GM18505 (cell line): ENCODE measurements at regions not wholly inside any gene's neighbourhood (a gene's known extent, or its start where the extent isn't known, plus 50 kb on each side); places are given as distances from the start of the nearest gene placed in this dataset.
A peak's percentile ranks its signal among the peaks of the same experiment; 100 is the strongest.
"Not testable (repeated sequence)": the region's sequence is repeated elsewhere in the genome, so short reads cannot be mapped to it uniquely, and the experiment has no call there.

Experiments used
- ATAC-seq: cut with Tn5 transposase; IDR thresholded peaks from one replicate; pipeline ENCODE4 v1.9.1; 2021; ENCODE audit not compliant: unreplicated experiment
- POLR2A ChIP-seq: IDR thresholded peaks from 4 replicates; pipeline ENCODE4 v1.6.1; 2011; ENCODE audit warnings: borderline replicate concordance; ENCODE audit not compliant: insufficient read depth, insufficient read length; ENCODE audit errors: extremely low read depth

DNA sequence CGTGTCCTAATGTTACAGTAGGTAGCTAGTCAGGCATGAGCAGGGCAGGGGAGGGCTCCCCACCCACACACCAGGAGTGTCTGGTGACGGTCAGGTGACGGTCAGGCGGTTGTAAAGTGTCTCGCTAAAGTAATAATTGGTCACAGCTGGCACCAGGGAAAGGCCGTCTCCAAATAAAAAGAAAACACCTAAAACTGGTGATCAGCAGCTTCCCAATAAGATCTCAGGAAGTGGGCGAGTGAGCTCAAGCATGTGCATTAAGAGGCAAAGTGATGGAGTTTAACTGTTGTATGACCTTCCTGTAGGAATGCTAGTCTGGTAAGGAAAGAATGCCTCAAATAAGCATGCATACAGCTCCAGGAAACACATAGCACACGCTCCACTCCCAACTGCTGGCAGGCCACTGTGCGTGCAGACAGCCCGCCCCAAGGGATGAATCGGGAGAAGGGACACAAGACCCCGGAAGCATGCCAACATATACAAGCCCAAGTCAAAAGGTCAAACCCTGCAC is 177.1 kb downstream of the RNF144A start:
- no peak for TF ChIP-seq POLR2A
- no peak for ATAC-seq

DNA sequence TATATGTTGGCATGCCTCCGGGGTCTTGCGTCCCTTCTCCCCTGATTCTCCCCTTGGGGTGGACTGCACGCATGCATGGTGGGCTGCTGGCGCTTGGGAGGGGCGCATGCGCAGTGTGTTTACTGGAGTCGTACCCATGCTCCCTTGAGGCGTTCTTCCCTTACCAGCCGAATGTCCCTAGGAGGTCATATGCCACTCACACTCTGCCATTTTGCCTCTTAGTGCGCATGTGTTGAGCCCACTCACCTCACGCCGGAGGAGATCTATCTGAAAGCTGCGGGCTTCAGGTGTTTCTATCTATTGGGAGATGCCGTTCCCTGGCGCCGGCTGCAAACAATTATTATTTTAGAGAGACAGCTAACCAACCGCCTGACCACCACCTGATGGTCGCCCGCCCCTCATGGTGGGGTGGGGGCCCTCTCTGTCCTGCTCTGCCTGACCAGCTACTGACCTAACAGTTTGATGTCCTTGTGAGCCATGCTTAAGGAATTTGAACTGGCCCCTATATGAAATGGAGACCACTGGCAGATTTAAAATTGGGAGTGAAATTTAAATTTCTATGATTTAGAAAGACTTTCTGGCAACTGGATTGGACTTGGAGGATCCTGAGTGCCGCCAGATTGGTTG is 179.6 kb downstream of the RNF144A start:
- TF ChIP-seq POLR2A = no peak
- no peak for ATAC-seq

DNA sequence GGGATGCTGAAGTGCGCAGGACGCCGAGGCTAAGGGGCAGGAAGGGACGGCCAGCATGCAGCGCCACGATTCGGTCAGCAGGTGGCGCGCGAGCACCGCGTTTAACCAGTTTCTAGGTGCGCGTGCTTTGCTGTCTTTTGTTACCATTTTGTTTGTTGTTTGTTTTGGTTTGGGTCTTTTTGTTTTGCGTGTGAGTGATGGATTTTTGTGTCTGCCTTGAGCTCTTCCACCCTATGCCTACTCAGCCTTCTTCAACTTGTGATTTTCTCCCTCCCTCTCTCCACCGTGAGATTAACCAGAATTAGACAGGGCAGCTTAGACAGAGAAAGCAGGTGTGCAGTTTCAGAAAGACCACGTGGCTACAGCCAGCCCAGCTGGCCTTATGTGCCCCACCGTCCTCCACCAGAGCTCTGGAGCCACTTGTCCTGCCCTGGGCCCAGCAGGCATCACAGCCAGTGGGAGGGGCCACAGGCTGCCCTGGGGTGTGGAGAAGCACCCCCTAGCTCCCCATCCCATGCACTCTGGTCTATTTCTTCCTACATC is 180.2 kb downstream of the RNF144A start:
- no peak for TF ChIP-seq POLR2A
- ATAC-seq = peak; percentile 94

DNA sequence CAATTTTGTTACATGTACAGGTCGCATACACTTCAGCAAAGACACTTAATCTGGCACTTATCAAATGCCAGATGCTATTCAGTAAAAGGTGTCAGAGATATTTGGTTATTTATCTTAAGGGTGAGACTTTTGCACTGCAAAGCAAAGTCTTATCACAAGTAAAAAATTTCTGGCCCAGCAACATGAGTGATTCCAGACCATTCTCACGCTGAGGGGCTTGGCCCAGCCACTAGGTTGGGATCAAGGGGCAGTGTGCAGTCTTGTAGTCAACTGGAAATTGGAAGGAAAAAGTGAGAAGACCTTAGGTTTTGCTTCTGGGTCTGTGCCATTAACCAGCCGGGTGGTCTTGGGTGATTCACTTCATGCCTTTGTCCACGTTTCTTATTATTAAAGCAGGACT is 181.6 kb downstream of the RNF144A start:
- no peak for TF ChIP-seq POLR2A

DNA sequence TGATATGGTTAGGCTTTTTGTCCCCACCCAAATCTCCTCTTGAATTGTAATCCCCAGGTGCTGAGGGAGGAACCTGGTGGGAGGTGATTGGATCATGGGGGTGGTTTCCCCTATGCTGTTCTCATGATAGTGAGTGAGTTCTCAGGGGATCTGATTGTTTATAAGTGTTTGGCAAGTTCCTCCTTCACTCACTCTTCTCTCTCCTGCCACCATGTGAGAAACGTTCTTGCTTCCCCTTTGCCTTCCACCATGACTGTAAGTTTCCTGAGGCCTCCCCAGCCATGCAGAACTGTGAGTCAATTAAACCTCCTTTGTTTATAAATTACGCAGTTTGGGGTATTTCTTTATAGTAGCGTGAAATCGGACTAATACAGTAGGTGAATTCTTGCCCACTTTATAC is 182.5 kb downstream of the RNF144A start:
- not testable (repeated sequence) for ATAC-seq

More for the DNA sequence above, 181.6 kb downstream of the RNF144A start:
- ATAC-seq = no peak

DNA sequence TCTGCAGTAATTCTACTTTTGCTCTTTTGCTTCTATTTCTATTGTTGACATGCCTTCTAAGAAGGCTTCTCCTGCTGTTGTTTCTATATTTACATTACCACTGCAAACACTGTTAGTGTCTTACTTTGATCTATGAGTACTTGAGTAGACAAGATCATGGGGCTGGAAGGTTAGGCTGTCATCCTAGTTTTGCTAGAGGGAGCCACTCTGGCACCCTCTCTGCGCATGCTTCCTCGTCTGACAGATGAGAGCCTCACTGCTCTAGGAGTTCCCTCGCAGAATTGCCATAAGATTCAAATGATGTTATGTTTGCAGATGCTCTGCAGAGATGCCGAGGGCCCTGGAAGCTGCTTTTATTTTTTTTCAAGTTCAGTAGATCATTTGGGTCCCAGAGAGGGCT is 185.6 kb downstream of the RNF144A start:
- no peak for ATAC-seq
- TF ChIP-seq POLR2A = no peak

DNA sequence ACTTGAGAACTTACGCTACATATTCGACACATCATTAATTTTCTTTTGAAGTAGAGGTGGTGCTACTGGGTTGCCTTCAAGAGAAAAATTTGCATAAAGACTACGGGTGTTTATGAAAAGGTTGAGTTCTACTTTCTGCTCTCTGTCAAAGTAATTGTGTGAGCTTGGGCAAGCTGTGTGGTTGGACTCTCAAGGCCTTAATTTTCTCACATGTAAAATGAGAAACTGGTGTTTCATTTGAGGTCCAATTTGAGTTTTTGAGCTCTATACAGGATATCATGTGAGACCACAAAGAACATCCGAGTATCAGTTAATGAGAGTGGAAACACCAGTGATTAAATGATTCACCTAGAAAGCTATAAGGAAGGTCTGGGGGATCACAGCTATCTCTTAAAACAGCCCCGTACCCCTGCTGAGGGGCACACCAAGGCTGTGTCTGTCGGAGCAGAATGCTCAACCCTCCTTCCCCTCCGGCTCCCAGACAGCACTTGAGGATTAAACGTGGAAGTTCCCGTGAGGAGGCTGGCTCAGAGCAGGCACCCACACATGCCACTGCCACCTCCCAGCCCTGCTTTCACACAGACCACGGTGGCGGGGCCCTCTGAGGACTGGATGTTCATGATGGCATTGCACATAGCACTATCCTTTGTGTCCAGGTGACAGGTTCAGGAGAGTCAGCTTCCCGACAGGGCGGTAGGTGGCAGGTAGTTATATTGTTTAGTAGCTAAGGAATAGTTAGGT is 191.8 kb downstream of the RNF144A start:
- ATAC-seq = no peak
- no peak for TF ChIP-seq POLR2A

DNA sequence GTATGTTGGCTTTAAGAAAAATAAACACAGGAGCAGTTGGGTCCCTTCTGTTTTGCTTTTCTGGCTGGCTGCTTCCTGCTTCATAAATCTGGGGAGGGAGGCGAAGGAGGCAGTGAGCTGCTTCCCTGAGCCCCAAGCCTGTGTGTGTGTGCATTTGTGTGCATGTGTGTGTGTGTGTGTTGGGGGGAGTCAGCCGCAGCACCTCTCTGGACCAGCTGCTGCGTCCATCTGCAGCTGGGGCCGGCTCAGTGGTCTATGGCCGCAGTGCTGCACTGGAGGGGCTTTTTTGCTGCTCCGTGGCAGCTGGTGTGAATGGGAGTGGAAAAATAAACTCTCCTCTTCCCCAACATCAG is 192.3 kb downstream of the RNF144A start:
- TF ChIP-seq POLR2A = no peak
- no peak for ATAC-seq

DNA sequence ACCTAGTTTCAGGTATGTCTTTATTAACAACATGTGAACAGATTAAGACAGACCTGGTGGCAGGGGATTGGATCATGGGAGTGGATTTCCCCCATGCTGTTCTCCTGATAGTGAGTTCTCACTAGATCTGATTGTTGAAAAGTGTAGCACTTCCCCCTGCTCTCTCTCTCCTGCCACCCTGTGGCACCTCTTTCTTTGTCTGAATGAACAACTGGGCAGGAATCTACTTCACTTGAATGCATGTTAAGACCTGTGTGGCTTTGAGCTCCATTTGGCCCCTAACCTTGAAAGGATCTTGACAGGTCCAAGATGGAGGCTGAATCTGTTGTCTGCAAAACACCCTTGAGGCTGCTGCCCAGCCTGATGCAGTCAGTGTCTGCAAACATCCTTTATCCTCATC is 194.4 kb downstream of the RNF144A start:
- no peak for TF ChIP-seq POLR2A
- ATAC-seq = no peak

DNA sequence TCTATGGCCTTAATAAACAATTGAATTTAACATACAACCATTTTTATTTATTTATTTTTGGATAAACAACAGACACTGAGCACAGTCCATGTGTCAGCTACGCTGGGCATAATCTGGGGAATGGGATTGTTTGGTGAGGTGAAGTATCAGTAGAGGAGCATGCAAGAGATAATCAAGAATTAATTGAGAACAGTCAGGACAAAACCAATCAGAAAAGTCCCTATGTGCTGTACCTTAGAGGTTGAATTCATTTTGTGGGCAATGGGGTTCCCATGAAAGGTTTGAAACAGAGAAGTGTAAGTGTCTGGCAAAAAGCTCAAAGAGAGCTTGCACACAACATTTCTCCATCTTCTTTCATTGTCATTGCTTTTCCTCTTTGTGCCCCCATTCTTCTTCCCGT is 198.2 kb downstream of the RNF144A start:
- ATAC-seq = no peak
- no peak for TF ChIP-seq POLR2A

DNA sequence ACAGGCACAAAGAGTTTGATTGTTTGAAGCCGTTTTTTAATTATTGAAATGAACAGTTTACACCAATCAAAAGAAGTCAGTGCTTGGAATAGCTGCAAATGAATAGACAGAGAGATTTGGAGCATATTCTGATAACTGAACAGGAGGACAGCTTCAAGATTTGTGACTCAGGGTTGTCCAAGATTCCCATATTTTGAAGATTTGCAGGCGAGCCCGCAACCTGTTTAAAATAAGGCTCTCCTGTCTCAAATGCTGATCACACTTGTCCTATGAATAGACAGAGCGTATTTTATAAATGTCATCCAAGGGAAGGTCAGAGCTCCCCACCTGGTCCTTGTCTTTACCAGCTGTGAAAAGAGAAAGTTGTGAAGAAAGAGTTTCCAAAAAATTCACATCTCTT is 198.7 kb downstream of the RNF144A start:
- TF ChIP-seq POLR2A = no peak
- no peak for ATAC-seq

DNA sequence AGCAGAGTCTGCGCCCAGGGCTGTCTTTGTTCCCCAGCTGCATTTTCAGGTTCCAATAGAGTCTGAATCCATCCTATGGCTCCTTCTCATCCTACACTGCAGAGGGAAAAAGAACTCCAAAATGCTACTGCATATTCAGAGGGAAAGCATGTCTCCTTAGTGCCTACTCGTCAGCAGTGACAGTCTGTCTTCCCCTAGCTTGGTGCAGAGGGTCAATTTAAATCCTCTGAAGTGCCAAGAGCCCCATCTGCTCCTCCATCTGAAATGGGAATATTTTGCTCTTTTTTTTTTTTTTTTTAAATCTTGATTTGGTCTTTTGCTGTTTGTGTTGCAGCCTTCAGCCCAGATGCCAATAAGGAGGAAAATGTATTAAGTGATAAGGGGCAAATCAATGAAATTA is 199.3 kb downstream of the RNF144A start:
- no peak for ATAC-seq
- TF ChIP-seq POLR2A = no peak

DNA sequence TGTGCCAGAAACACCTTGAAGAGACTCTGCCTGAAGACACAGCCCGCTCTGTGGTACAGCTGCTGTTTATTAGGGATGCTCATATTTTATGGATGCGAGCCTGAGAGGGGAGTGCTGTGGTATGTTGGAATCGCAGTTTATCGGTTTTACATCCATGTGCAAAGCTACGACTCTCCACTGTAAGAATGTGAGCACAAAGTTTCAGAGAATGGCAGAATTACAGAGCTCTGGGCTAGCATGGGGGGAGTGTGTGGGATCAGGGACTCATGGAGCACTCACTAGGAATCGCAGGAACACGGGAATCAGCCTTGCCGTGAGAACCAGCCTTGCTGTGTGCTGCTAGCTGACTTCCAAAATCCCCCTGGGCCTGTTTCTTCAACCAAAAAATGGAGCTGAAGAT is 199.9 kb downstream of the RNF144A start:
- no peak for TF ChIP-seq POLR2A
- ATAC-seq = no peak

DNA sequence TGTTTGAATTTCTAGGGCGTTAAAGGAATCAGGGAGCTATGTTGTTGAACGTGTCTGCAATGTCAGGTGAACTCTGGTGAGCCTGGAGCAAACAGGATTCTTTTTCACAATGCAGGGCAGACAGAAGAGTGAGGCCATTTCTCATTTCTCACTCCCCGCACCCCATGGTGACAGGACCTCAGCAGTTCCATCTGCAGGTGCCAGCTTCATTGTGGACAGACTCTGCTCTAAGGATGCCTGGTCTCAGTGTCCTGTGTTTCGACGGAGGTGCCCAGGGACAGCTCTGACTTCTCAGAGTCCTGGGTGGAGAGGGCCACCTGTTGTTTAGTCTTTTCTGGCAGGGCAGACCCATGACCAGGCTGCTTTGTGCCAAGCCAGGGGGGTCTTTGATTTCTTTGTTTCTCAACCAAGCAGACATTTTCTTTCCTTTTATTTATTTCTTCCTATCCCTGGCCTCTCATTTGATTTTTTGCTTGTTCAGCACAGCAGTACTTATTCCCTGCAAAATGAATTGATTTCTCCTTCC is 201.5 kb downstream of the RNF144A start:
- no peak for ATAC-seq
- TF ChIP-seq POLR2A = no peak
